ENCODE measurements at regions not wholly inside any gene's neighbourhood (a gene's known extent, or its start where the extent isn't known, plus 50 kb on each side); places are given as distances from the start of the nearest gene placed in this dataset.
A peak's percentile ranks its signal among the peaks of the same experiment; 100 is the strongest.
"Not testable (repeated sequence)": the region's sequence is repeated elsewhere in the genome, so short reads cannot be mapped to it uniquely, and the experiment has no call there.

DNA sequence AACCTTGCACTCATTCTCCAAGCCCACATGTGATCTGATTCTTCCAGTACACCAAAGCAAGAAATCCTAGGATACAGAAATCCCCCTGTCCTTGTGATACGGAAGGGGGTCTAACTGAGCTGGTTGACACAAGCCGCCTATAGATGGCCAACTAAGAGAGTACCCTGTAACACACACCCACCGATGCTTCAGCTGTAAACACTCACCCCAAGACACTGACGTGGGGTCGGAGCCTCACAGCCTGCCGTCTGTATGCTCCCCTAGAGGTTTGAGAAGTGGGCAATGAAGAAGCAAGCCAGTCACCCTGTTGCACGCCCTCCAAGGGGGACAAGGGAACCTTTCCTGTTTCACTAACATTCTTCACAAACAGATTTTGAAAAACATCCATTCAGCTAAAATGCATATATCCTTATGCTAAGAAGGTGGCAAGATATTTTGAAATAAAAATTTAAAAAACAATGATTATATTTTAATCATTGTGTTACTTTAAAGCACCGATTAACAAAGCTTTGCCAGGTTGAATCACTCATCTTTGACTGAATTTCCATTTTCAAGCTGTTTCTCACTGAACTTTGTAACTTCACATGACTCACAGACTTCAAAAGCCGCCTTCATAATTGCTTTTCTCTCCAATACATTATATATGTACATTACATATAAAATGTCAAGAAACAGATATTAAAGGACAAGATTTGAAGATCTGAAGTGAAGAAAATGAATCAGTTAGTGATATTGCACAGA lies 329.3 kb downstream of the ARL4A start:
- no peaks in the 10 kb centered on the region for H3K9me3 ChIP-seq
- peaks cover 14% of the 10 kb centered on the region for H3K4me1 ChIP-seq
- H3K27ac ChIP-seq = peak overlapping the region; percentile 60
- WGBS = 80% methylated on average over 8 of the region's 9 CpGs
- no peaks in the 10 kb centered on the region for H3K36me3 ChIP-seq
- H3K27me3 ChIP-seq = no peaks in the 10 kb centered on the region
- no peak for TF ChIP-seq POLR2A (IDR thresholded peaks at IDR 0.05)
- TF ChIP-seq POLR2AphosphoS5 (IDR thresholded peaks at IDR 0.05) = no peak
- no peak for TF ChIP-seq EP300 (IDR thresholded peaks at IDR 0.05)
- TF ChIP-seq, protein P1, sequence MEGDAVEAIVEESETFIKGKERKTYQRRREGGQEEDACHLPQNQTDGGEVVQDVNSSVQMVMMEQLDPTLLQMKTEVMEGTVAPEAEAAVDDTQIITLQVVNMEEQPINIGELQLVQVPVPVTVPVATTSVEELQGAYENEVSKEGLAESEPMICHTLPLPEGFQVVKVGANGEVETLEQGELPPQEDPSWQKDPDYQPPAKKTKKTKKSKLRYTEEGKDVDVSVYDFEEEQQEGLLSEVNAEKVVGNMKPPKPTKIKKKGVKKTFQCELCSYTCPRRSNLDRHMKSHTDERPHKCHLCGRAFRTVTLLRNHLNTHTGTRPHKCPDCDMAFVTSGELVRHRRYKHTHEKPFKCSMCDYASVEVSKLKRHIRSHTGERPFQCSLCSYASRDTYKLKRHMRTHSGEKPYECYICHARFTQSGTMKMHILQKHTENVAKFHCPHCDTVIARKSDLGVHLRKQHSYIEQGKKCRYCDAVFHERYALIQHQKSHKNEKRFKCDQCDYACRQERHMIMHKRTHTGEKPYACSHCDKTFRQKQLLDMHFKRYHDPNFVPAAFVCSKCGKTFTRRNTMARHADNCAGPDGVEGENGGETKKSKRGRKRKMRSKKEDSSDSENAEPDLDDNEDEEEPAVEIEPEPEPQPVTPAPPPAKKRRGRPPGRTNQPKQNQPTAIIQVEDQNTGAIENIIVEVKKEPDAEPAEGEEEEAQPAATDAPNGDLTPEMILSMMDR (IDR thresholded peaks at IDR 0.05) = no peak
- DNase-seq (ENCODE audit: low spot score in 2 of 2) = no peak
- no peak overlapping the region for H3K4me3 ChIP-seq

GRCh38 chr7:13017333-13017857 lies 330.0 kb downstream of the ARL4A start:
- TF ChIP-seq POLR2A (IDR thresholded peaks at IDR 0.05) (no peak), EP300 (IDR thresholded peaks at IDR 0.05) (no peak), POLR2AphosphoS5 (IDR thresholded peaks at IDR 0.05) (no peak)
- TF ChIP-seq, protein P1 (IDR thresholded peaks at IDR 0.05) = no peak
- WGBS = 35% methylated on average over 4 of the region's 4 CpGs
- no peaks in the 10 kb centered on the region for H3K9me3 ChIP-seq
- H3K4me1 ChIP-seq = peaks cover 14% of the 10 kb centered on the region
- H3K27me3 ChIP-seq = no peaks in the 10 kb centered on the region
- no peak for DNase-seq (ENCODE audit: low spot score in 2 of 2)
- H3K4me3 ChIP-seq = no peak overlapping the region
- no peaks in the 10 kb centered on the region for H3K36me3 ChIP-seq
- peak overlapping the region; percentile 60 for H3K27ac ChIP-seq

DNA sequence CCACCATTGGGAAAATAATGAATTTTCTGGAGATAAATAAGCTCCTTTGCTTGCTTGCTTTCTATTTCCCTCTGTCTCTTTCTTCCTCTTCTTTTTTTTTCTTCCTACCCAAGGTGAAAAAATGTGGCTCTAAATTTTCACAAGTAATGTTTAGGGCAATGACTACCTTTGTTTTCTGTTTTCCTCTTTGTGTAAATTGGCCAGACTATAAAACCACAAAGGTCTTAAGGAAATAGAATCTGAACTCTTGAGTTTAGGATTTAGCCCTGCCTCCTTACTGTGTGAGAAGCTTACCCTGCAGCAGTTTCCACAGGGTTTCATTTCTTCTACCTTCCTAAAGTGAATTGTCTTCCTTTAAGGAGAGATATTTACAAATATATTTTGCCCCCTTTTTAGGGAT lies 330.4 kb downstream of the ARL4A start:
- Histone ChIP-seq H3K36me3 (no peaks in the 10 kb centered on the region), H3K27me3 (no peaks in the 10 kb centered on the region), H3K9me3 (no peaks in the 10 kb centered on the region), H3K27ac (peak overlapping the region; percentile 60), H3K4me3 (no peak overlapping the region), H3K4me1 (peaks cover 14% of the 10 kb centered on the region)
- no peak for TF ChIP-seq EP300 (IDR thresholded peaks at IDR 0.05)
- no peak for TF ChIP-seq POLR2A (IDR thresholded peaks at IDR 0.05)
- TF ChIP-seq POLR2AphosphoS5 (IDR thresholded peaks at IDR 0.05) = no peak
- TF ChIP-seq, protein P1 (IDR thresholded peaks at IDR 0.05) = no peak
- no peak for DNase-seq (ENCODE audit: low spot score in 2 of 2)

DNA sequence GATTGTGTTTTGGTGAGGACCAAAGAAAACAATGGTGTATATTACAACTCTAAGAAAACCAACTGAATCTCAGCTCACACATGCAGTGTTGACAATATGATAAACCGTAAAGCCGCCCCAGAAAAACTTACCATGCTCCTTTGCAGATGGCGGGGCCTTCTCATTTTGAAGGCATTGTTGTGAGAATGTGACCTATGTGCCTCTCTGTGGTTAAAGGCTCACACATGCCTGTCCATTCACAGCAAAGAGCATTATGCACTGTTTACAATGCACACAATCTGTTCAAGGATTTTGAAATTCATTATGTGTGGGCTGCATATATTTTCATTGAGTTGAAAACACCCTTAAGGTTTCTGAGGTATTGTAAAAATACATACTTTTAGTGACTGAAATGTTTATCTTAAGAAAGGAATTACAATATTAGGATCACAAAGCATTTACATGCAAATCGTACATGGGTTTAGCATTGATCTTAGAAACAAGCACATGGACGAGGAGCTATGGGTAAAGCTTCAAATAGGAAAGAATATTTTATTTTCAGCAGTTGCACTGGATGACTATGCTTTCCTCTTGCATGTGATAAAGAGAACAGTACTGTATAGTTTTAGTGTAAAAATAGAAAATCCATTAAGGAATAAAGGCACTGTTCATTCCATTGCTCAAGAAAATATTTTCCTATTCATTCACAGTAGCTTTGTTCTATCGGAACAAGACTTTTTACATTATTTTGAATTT lies 334.3 kb downstream of the ARL4A start:
- no peaks in the 10 kb centered on the region for H3K27me3 ChIP-seq
- no peak overlapping the region for H3K27ac ChIP-seq
- 86% methylated on average over 5 of the region's 6 CpGs for WGBS
- no peak for DNase-seq (ENCODE audit: low spot score in 2 of 2)
- H3K4me1 ChIP-seq = peaks cover 25% of the 10 kb centered on the region
- H3K36me3 ChIP-seq = no peaks in the 10 kb centered on the region
- no peak overlapping the region for H3K4me3 ChIP-seq
- H3K9me3 ChIP-seq = no peaks in the 10 kb centered on the region
- TF ChIP-seq, protein P1 (IDR thresholded peaks at IDR 0.05) = no peak
- no peak for TF ChIP-seq EP300 (IDR thresholded peaks at IDR 0.05)
- no peak for TF ChIP-seq POLR2AphosphoS5 (IDR thresholded peaks at IDR 0.05)
- no peak for TF ChIP-seq POLR2A (IDR thresholded peaks at IDR 0.05)

- peak overlapping the region; percentile 53 for H3K27ac ChIP-seq
- DNase-seq (ENCODE audit: low spot score in 2 of 2) = no peak
- no peak overlapping the region for H3K4me3 ChIP-seq
- 13% methylated on average over 1 of the region's 1 CpG for WGBS
- no peaks in the 10 kb centered on the region for H3K9me3 ChIP-seq
- H3K27me3 ChIP-seq = no peaks in the 10 kb centered on the region
- no peaks in the 10 kb centered on the region for H3K36me3 ChIP-seq
- peaks cover 14% of the 10 kb centered on the region for H3K4me1 ChIP-seq
- TF ChIP-seq POLR2A (IDR thresholded peaks at IDR 0.05) = no peak
- TF ChIP-seq POLR2AphosphoS5 (IDR thresholded peaks at IDR 0.05) = no peak
- TF ChIP-seq EP300 (IDR thresholded peaks at IDR 0.05) = no peak
- TF ChIP-seq, protein P1 (IDR thresholded peaks at IDR 0.05) = no peak
Observed at GRCh38 chr7:13024121-13024674, 336.8 kb downstream of the ARL4A start.

- not testable (repeated sequence) for H3K4me3 ChIP-seq; H3K27me3 ChIP-seq; DNase-seq (ENCODE audit: low spot score in 2 of 2); H3K9me3 ChIP-seq; H3K36me3 ChIP-seq
- 78% methylated on average over 3 of the region's 3 CpGs for WGBS
- H3K27ac ChIP-seq = peak overlapping the region; percentile 53
- peaks cover 14% of the 10 kb centered on the region for H3K4me1 ChIP-seq
Observed at GRCh38 chr7:13025043-13025442, 337.6 kb downstream of the ARL4A start.

Measured in suprapubic skin (tissue), 4 donors.